ENCODE measurements at regions not wholly inside any gene's neighbourhood (a gene's known extent, or its start where the extent isn't known, plus 50 kb on each side); places are given as distances from the start of the nearest gene placed in this dataset.

GRCh38 chr6:133610971-133611370 is 277.9 kb upstream of the TCF21 start:
- TF ChIP-seq, protein P1, sequence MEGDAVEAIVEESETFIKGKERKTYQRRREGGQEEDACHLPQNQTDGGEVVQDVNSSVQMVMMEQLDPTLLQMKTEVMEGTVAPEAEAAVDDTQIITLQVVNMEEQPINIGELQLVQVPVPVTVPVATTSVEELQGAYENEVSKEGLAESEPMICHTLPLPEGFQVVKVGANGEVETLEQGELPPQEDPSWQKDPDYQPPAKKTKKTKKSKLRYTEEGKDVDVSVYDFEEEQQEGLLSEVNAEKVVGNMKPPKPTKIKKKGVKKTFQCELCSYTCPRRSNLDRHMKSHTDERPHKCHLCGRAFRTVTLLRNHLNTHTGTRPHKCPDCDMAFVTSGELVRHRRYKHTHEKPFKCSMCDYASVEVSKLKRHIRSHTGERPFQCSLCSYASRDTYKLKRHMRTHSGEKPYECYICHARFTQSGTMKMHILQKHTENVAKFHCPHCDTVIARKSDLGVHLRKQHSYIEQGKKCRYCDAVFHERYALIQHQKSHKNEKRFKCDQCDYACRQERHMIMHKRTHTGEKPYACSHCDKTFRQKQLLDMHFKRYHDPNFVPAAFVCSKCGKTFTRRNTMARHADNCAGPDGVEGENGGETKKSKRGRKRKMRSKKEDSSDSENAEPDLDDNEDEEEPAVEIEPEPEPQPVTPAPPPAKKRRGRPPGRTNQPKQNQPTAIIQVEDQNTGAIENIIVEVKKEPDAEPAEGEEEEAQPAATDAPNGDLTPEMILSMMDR (conservative IDR thresholded peaks at IDR 0.05), result no peak
- TF ChIP-seq ZFX (IDR thresholded peaks at IDR 0.05), result no peak
